GM21360 (cell line): ENCODE measurements at regions not wholly inside any gene's neighbourhood (a gene's known extent, or its start where the extent isn't known, plus 50 kb on each side); places are given as distances from the start of the nearest gene placed in this dataset.
"Not testable (repeated sequence)": the region's sequence is repeated elsewhere in the genome, so short reads cannot be mapped to it uniquely, and the experiment has no call there.

Experiments
- ATAC-seq: cut with Tn5 transposase; IDR thresholded peaks from one replicate; pipeline ENCODE4 v1.9.1; 2021; ENCODE audit warnings: mild to moderate bottlenecking, moderate library complexity; ENCODE audit not compliant: unreplicated experiment

- no peak for ATAC-seq
Measured at GRCh38 chr10:3955493-3955892, 170.5 kb upstream of the KLF6 start.

GRCh38 chr10:3954615-3955014 lies 169.6 kb upstream of the KLF6 start:
- ATAC-seq = no peak

GRCh38 chr10:3954007-3954406 lies 169.0 kb upstream of the KLF6 start:
- not testable (repeated sequence) for ATAC-seq

GRCh38 chr10:3951993-3952392 lies 167.0 kb upstream of the KLF6 start:
- no peak for ATAC-seq

GRCh38 chr10:3950676-3951275 lies 165.8 kb upstream of the KLF6 start:
- ATAC-seq = no peak

- no peak for ATAC-seq
Measured at GRCh38 chr10:3949711-3950110, 164.7 kb upstream of the KLF6 start.

- no peak for ATAC-seq
Measured at GRCh38 chr10:3948843-3949242, 163.8 kb upstream of the KLF6 start.

GRCh38 chr10:3946234-3947229 lies 161.5 kb upstream of the KLF6 start:
- no peak for ATAC-seq

- no peak for ATAC-seq
Measured at GRCh38 chr10:3945026-3945425, 160.0 kb upstream of the KLF6 start.

GRCh38 chr10:3944591-3944990 lies 159.6 kb upstream of the KLF6 start:
- no peak for ATAC-seq

GRCh38 chr10:3943695-3944257 lies 158.8 kb upstream of the KLF6 start:
- no peak for ATAC-seq

- ATAC-seq = no peak
Measured at GRCh38 chr10:3942937-3943489, 158.0 kb upstream of the KLF6 start.

- no peak for ATAC-seq
Measured at GRCh38 chr10:3941676-3942075, 156.7 kb upstream of the KLF6 start.

GRCh38 chr10:3936422-3937040 lies 151.5 kb upstream of the KLF6 start:
- ATAC-seq = no peak

- ATAC-seq = no peak
Measured at GRCh38 chr10:3935933-3936359, 150.9 kb upstream of the KLF6 start.

- peak; percentile 98 for ATAC-seq
Measured at GRCh38 chr10:3935141-3935540, 150.1 kb upstream of the KLF6 start.

GRCh38 chr10:3933733-3934132 lies 148.7 kb upstream of the KLF6 start:
- no peak for ATAC-seq

GRCh38 chr10:3932597-3933375 lies 147.8 kb upstream of the KLF6 start:
- ATAC-seq = no peak

GRCh38 chr10:3931901-3932300 lies 146.9 kb upstream of the KLF6 start:
- no peak for ATAC-seq

- ATAC-seq = no peak
Measured at GRCh38 chr10:3931224-3931623, 146.2 kb upstream of the KLF6 start.
